Activated CD4-positive, alpha-beta T cell treated with anti-CD3 and anti-CD28 coated beads, Interleukin-2, Interleukin-6, amounts not matched to agents 100 ng/mL and 50 ng/mL, durations not matched to agents 16 hours and 8 hours (primary cell): ENCODE measurements at regions not wholly inside any gene's neighbourhood (a gene's known extent, or its start where the extent isn't known, plus 50 kb on each side); places are given as distances from the start of the nearest gene placed in this dataset.

Experiments
- DNase-seq: peaks from one replicate; pipeline ENCODE4 v3.0.0-alpha.2; 2020

DNA sequence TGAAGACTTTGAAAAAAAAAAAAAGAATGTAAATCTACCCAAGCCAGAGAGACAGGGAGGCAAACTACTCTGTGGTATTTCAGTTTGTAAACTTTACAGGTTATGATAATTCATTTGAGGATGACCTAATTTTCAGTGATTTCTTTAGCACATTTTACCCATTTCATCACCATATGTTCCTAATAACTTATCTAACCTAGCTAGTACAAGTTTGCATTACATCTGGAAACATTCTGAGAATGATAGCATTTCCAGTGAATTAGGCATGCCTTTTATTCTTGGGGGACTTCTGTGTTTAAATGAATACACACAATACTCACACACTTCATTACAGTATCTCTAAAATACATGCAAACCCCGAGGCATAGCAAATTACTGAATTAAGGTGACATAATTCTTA, 1055.5 kb downstream of the PCDH18 start:
- no peak for DNase-seq

DNA sequence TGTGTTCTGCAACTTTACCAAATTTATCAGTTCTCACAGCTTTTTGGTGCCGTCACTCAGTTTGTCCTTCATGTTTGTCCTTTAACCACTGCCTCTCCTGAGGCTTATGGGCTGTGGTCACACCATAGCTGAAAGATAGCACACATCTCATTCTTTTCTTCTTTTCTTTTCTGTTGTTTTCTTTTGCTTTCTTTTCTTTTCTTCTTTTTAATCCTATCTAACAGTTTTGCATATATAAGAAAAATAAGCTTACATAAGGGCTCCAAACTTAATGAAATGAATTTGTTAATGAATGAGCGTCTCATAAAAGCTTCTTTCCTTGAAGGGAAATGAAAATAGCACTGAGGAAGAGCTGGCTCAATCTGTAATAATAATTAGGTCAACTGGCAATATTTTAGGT, 1061.2 kb downstream of the PCDH18 start:
- DNase-seq = no peak

DNA sequence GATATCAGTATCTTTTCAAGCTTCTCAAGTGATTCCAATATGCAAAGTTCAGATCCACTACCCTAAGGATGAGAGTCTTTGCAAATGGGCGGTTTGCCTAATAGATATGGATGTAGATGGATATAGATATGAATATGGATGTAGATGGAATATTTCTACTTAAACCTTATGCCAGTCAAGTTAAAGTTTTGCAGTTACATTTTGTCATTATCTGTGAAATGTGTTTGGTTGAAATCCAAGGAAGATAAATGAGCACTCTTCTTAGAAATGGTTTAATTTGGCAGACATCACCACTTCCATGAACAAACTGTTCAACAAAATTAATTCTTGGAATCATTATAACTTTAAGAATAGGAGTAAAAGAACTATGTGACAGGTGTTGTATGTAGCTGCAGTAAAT, 1066.6 kb downstream of the PCDH18 start:
- DNase-seq = no peak

DNA sequence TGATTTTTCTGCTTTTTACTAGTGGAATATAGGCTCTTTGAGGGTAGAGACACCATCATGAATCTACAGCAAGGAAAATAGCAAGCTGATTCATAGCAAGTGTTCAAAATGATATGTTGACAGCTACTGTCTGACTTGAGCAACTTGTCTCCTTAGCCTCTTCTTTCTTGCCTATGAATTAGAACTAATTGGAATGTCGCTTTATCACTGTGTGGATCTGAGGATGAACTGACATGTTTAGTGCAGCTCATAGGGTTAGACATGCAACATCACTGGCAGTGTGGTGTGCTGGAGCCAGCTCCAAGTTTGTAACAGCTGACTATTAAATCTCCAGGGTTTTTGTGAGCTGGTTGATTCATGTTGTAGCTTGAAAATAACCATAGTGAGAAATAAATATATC, 1068.4 kb downstream of the PCDH18 start:
- no peak for DNase-seq

DNA sequence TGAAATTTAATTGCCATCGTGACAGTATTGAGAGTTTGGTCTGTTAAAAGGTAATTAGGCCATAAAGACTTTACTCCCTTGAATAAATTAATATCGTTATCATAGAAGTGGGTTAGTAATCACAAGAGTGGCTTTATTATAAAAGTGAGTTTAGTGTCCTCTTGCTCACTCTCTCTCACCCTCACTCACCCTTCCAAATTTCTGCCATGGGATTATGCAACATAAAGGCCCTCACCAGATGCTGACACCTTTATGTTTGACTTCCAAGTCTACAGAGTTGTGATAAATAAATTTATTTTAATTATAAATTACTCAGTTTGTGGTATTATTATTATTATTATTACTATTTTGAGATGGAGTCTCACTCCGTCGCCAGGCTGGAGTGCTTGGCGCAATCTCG, 1070.8 kb downstream of the PCDH18 start:
- no peak for DNase-seq

DNA sequence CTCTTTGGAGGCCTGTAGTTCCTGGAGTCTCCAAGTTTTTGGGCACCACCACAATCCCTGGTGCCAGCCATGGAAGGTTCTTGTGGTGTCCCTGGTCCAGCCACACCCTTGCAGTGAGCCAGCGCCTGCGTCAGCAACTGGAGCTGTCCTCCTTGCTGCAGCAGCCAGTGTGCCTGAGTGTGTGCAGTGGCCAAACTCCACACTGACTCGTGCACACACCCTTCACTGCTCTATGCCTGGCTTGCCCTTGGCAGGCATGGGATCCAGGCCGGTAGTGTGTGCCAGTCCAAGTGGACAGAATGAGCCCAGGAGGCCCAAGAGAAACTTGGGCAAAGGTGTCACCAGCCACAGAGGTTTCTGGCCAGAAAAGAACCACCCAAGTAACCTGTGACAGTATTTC, 1074.0 kb downstream of the PCDH18 start:
- no peak for DNase-seq

DNA sequence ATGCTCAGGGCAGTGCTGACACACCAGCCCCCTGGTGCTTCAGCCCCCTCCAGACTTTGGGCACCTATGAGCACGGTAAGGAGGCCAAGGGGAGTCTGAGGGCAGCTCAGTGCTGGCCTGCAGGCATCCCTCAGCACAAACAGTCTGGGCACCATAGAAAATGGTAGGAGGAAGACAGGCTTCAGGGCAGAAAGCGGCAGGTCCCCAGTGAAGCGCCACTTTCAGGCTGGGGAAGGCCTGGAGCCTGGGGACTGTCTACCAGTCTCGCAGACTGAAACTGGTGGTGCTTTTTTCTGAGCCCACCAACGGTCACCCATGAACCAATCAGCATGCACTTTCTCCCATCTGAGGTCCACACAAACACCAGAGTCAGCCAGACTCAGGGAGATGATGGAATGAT, 1074.7 kb downstream of the PCDH18 start:
- DNase-seq = no peak

DNA sequence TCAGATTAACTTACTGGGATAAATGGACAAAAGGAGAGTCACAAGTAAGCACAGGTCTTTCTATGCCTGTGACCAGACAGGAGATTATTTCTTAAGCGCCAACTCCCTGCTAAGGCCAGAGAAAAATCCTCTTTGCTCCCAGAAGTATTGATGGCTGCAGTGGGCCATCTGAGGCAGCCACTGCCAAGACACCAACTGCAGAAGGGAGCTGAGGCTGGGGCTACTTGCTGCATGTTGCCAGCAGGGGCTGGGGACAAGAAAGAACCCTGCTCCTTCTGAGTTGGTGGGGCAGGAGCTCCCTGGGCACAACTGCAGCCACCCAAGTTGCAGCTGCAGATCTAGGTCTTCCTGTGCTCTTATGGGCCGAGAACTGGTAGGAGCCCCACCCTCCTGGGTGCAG, 1075.3 kb downstream of the PCDH18 start:
- DNase-seq = no peak

DNA sequence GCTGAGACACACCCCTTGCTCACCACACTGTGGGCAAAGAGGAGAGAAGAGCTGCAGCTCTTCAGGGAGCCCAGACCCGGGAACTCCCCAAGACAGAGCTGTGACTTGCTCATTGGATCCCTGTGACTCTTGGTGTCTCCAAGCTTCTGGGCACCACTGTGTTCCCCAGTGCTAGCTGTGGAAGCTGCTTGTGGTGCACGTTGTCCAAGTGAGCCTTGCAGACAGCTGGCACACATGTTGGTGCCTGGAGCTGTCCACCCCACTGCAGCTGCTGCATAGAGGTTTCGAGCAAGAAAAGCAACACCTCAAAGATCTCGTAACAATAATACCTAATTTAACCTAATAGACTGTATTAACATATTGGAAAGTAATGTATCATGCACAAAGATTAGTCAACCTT, 1089.3 kb downstream of the PCDH18 start:
- DNase-seq = no peak

DNA sequence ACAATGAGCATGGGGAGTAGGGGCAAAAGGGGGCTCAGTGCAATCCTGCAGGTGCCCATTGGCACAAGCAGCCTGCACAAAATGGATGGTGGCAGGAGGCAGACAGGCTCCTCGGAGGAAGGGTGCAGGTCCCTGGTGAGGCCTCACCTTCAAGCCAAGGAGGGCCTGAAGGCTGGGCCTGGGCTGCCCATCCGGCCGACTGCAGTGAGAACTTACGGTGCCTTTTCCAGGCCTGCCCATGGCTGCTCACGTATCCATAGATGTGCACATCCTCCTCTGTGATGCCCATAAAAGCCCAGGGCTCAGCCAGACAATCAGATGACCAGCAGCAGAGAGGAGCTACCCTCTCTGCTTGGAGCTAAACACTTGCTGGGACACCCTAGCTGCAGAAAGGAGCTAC, 1089.8 kb downstream of the PCDH18 start:
- no peak for DNase-seq

DNA sequence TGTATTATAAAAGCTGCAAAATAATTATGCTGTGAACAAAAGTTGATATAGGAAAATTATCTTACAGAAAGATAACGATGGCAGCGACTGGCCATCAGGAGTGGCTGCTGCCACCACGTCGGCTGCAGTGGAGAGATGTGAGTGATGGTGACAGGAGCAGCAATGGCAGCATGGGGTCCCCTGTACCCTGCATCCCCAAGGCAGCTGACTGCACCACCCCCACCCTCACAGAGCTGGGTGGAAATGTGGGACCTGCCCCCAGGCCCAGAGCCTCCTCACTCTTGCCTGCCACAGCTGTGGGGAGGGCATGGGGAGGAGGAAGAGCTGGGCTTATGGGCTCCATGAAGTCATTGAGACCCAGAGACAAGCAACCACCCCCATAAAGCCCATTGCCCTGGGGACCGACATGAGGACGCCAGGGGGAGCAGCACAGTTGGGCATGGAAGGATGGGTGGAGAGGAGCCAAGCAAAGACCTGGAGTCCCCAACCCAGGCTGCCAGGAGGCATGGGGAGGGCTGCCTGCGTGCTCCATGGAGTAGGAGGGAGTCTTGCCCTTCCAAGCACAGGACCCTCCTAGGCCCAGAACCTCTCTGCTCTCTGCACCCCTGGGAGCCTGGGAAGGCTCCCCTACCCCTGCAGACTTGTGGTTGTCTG, 1090.5 kb downstream of the PCDH18 start:
- no peak for DNase-seq

DNA sequence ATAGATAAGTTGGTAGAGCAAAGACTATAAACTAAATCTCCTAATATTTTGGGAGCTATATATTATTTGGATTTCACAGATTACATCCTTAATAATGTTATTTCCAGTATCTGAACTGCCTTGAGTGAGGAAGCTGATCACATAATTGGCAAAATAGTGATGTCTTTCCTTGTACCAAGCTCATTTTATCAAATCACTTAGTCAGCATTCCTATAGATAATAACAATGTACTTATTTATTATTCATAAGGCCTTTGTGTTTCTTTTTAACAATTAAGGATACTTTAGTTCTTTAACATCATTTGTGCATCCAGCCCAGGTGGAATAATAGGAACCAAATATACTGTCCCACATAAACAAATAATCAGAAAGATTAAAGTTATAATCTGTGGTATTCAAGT, 1093.6 kb downstream of the PCDH18 start:
- no peak for DNase-seq

DNA sequence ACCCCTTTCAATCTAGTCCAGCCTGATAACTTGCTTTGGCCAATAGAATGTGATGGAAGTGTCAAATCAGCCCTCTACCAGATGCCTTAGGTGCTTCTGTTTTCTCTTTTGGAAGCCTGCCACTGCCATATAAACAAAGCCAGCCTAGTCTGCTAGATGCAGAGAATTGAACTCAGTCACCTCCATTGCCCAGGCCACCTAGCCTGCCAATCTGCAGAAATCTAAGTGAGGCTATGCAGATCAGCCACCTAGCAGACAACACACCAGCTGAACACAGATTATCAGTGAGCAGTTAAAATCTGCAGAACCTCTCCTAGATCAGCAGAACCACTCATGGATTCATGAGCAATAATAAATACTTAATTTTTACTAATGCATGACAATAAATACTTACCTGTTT, 1108.2 kb downstream of the PCDH18 start:
- no peak for DNase-seq

DNA sequence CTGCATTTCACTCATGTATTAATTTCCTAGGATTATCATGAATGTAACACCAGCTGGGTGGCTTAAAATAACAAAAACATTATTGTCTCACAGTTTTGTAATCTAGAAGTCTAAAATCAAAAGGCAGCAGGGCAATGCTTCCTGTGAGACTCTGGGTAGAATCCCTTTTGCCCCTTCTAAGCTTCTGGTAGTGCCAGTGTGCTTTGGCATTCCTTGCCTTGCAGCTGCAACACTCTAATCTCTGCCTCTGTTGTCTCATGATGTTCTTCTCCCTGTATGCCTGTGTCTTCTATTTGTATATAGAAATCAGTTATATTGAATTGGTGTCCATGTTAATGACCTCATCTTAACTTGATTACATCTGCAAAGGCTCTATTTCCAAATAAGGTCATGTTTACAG, 1117.3 kb downstream of the PCDH18 start:
- DNase-seq = no peak

DNA sequence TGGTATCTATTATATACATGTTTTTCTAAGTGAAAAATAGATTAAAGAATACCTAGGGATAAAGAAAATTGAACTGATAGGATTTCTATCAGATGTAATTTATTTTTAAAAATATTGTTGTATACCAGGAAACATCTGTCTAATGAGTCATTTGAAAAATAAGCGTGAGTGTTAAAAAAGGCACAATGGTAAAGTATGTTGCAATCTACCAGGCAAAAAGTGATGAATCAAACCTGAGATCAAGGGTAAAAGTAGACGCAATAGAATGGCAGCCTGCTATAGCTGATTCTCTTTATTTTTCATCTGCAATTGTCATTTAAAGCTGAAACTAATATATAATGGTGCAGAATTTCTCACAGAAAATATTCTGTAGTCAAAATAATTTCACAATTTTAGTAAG, 1119.6 kb downstream of the PCDH18 start:
- no peak for DNase-seq

DNA sequence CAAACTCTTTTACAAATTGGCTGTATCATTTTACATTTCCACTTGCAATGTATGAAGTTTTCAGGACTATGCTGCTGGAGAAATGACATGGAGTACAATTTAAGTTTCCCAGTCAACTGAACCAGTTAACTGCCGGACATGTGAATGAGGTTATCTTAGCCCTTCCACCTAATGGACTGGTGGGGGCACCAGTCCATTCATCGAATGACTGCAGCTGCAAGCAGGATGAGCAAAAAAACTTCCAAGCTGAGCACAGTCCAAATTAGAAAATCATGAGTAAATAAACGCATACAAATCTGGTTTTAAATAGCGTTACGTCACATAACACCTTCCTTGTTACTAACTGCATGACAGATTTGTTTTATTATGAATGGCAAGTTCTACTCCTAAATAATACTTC, 1131.5 kb downstream of the PCDH18 start:
- DNase-seq = no peak

DNA sequence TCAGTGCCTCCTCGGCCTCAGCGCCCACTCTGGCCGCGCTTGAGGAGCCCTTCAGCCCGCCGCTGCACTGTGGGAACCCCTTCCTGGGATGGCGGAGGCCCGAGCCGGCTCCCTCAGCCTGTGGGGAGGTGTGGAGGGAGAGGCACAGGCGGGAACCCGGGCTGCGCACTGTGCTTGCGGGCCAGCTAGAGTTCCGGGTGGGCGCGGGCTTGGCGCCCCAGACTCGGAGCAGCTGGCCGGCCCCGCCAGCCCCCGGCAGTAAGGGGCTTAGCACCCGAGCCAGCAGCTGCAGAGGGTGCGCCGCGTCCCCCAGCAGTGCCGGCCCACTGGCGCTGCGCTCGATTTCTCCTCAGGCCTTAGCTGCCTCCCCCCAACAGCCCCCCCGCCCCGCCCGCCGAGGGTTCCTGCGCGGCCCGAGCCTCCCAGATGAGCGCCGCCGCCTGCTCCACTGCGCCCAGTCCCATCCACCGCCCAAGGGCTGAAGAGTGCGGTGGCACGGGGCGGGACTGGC, 1137.0 kb downstream of the PCDH18 start:
- no peak for DNase-seq

DNA sequence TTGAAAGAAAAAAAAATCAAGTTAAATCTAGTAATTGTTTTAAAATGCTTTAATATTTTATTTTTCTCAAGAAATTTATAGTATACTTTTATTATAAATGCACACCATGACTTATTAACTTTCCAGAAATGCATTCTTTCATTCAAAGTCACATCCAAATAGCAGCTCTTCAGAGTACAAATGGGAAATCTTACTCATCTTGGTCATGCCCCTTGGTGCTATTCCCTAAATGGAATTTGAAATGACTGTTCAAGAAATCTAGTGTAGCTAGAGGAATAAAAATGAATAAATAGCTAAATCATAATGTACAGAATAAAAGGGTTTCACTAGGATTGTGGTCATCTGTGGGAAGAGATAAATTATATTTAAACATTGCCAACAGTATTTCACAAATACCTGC, 1139.7 kb downstream of the PCDH18 start:
- DNase-seq = no peak

DNA sequence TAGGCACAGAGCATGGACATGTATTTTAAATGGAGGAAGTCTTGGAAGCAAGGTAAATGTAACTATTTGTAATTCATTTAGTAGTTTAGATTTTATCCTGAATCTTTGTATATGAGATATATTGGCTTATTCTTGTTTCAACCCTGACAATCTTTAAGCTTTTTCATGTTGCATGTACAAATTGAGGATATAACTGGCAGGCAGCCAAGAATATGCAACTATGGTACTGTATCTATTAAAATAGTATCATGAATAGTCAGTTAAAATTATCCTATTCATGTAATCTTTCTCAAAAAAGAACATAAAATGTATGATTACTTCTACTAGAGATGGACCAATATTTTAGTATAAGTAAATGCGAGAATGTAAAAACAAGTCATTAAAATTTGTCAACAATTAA, 1141.5 kb downstream of the PCDH18 start:
- DNase-seq = no peak

DNA sequence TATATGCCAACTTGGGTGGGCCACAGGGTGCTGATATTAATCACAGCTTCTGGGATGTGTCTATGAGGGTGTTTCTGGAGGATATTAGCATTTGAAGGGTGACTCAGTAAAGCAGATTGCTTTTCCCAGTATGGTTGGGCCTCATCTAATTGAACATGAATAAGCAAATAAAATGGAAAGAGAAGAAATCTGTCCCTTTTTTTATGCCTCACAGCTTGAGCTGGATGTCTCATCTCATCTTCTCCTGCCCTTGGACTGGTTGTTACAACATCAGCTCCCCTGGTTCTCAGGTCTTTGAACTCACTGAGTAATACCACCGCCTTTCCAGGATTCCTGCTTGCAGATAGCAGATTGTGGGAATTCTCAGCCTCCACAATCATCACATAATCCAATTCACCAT, 1149.2 kb downstream of the PCDH18 start:
- no peak for DNase-seq

DNA sequence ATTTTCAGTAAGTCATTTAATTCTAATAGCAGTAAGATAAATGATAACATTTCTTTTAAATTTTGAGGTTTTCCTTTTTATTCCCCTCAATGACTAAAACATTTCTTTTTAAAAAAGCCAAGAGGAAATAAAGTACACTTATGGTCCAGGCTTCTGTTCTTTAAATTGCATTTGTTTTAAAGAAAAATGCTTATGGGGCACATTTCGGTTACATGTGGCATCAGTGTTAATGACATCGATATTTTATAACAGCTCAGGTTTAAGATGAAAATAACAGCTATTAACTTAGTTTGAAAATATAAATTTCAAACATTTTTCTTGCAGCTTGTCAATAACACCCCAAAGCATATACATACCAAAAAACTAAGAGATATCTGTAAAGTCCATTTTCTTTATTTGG, 1161.1 kb downstream of the PCDH18 start:
- no peak for DNase-seq

DNA sequence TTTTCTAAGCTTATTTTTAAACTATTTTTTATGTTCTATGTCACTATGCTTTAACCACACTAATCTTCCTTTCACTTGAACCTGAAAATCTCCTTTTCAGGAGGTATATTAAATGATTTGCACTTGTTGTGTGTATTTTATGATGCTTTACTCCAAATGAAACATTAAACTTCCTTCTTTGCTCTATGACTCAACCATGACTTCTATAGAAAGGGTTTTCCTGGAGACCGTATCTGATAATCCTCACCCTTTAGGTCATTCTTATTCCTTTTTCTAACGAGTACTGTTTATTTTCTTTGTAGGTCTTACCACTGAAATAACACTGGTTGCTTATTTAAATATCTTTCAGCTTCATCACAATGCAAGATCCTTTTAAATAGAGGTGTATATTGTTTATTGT, 1163.2 kb downstream of the PCDH18 start:
- no peak for DNase-seq

DNA sequence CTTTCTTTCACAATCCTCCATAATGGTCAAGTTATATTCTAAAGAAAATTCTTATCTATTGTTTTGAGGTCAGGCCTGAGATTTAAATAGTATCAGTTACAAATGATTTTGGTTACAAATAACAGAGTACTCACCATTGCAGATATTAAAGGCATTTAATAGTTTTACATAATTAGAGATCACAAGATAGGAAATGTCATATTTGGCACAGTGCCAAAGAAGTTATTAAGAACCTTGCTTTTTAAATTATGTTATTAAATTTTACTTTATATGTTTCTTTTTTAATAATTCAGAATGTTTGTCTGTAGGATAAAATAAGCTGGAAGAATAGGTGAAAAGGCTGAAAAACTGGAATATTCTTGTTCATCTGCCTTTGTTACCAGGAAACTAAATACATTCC, 1174.7 kb downstream of the PCDH18 start:
- DNase-seq = no peak

DNA sequence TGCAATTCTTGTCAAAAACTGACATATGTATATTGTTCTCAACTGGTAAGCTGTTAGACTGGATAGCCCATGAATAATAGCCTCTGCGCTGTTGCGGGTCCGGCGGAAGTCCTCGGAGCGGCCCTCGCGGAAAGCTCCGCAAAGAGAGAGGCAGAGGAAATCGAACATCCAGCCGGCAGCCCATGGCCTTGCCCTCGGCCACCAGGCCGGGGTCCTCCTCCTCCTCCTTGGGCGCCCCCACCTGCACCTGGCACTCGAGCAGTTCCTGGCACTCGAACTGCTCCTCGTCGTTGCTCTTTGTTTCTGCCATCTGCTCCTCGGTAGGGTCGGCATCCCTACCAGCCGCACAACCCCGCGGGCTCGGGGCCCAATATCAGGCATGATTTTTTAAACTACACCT, 1176.3 kb downstream of the PCDH18 start:
- no peak for DNase-seq

DNA sequence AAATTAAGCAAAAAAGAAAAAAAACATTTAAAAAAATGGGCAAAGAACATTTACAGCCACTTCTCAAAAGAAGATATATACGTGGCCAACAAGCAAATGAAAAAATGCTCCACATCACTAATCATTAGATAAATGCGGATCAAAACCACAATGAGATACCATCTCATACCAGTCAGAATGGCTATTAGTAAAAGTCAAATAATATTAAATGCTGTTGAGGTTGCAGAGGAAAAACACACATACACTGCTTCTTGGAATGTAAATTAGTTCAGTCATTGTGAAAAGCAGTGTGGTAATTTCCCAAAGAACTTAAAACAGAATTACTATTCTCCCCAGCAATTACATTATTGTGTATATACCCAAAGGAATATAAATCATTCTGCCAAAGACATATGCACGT, 1189.0 kb downstream of the PCDH18 start:
- DNase-seq = no peak

DNA sequence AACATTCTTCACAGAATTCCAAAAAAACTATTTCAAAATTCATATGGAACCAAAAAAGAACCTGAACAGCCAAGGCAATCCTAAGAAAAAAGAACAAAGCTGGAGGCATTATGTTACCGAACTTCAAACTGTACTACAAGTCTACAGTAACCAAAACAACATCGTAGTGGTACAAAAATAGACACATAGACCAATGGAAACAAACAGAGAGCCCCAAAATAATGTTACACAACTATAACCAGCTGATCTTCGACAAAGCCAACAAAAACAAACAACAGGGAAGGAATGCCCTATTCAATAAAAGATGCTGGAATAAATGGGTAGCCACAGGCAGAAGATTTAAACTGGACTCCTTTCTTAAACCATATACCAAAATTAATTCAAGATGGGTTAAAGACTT, 1189.6 kb downstream of the PCDH18 start:
- DNase-seq = no peak
